Left colon (tissue), 2 donors: ENCODE measurements at regions not wholly inside any gene's neighbourhood (a gene's known extent, or its start where the extent isn't known, plus 50 kb on each side); places are given as distances from the start of the nearest gene placed in this dataset.
A peak's percentile ranks its signal among the peaks of the same experiment; 100 is the strongest.

ENCODE experiments used
- ATAC-seq: fragments of 200-7000 bp; cut with Tn5 transposase; one replicate; pipeline ENCODE4 v1.9.1; 2020; ENCODE audit warnings: mild to moderate bottlenecking, moderate library complexity
- DNase-seq, 2 donors: peaks; one replicate each; pipeline ENCODE4 v3.0.0-alpha.2; 2020
- intact Hi-C, 2 donors: fragments of 100-400 bp; cut with DNase I in 1 of 2; cut with micrococcal nuclease in 1 of 2; formaldehyde crosslinking; loops; one replicate each; pipeline versions ENCODE4 v1.11.2 to v1.14.0; 2022; cut with DNase I, micrococcal nuclease
- donor health status: DM: no; HTN: no; CAD: no.
- donor health status: DM: yes; HTN: yes; CAD: no.

DNA sequence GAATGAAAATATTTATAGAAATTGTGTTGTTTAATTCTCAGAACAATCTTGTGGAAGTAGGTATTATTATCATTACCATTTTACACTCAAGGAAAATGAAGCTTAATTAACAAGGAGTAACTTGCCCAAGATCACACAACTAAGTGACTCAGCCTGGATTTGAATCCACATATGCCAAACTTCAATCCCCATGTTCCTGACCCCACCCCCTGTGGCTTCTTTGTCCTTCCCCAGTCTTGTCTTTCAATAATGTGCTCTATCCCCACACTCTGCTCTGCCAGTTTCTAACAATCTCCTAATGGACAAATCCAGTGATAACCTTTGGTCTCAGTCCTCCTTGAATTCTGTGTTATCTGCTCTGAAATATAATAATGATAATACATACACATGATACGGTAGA lies 355.2 kb downstream of the BMP4 start:
- no peak for ATAC-seq

DNA sequence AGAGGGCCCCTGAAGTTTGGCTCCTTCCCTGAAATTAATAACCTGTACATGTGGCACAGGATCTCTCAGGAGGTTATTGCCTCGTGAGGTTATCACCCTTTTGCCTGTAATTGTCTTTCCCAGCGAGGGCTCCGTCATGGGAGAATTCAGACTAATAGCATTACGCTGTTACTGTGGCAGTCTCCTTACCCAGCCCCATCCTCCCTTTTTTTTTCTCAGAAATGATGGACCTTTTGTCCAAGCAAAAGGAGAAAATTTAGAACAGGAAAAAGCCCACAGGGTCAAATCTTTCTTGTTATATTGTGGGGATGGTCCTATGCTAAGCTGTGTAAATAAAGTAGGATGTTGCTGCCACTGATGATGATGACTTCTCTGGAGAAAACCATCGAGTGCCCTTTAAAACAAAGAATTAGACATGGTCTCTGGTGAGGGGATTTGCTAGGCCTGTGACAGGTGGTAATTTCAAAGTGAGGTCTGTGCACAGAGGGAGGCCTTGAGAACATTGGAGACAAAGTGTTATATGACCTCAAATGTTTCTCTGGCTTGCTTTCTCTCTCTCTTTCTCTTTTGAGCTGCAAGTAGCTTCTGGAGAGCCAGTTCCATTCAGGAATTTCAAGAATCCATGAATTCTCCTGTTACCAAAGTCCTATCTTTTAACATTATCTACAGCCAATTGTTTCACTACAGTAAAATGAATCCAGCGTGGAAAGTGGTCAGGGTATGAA lies 357.2 kb downstream of the BMP4 start:
- ATAC-seq (no peak), DNase-seq (no peak)
- intact Hi-C loops: no loop called here

More for the DNA sequence above, 355.2 kb downstream of the BMP4 start:
- no peak for DNase-seq
- intact Hi-C loops: no loop called here

DNA sequence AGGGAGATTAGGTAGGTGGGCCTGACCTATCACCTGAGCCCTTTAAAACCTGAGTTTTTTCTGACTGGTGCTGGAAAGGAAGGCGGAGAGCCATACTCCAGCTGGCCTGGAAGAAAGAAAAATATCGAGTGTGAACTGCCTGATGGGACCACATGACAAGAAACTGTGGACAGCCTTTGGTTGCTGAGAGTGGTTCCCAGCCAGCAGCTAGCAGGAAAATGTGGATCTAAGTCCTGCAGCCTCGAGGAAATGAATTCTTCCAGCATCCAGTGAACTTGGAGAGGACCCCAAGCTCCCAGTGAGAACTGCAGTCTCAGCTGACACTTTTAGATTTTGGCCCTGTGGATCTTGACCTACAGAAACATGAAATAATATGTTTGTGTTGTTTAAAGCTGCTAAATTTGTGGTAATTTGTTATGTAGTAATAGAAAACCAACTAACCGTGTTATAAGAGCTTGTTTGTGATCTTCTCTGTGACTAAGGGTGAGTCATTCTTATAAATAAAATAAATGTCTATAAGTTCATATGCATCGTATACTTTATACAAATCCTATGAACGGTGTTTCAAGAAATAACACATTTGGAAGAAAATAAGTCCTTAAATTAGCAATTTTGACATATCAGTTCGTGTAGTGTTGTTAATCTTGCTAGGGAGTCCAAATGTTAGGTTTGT lies 359.6 kb downstream of the BMP4 start:
- no peak for ATAC-seq
- DNase-seq: no peak
- intact Hi-C loops: no loop called here

DNA sequence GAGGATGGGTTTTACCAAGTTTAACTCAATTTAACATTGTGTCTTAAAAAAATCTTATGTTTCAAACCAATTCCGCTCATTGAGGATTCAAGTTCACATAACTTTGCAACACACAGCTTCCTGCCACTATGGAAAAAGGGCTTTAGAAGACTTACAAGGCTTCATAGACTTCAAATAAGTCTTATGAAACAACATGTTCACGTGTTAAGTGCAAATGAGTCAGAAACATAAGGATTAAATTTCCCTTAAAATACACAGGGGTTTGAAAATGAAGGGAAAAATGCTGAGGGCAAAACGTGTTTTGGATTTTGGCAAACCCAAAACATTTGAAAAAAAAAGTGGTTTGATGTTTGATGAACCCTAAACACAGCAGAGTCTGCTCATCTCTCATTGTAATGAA lies 364.8 kb downstream of the BMP4 start:
- intact Hi-C loops: no loop called here
- DNase-seq (no peak), ATAC-seq (no peak)

DNA sequence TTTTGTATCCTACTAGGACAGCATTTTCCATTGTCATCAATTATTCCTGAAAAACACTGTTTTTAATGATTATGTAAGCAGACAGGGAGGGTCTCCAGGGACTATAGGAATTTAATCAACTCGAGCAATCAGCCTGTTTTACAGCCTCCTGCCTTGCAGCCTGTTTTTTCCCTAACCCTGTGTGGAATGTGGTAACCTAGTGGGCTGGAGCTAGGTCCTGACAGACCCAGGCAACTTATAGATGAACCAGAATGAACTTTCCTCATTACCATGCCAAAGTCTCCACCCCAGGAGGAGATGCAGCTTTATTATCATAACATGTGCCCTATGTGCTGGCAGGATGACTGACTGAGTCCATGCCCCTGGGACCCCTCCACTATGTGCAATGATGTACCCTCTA lies 375.1 kb downstream of the BMP4 start:
- intact Hi-C loops: no loop called here
- ATAC-seq: no peak
- DNase-seq: no peak

DNA sequence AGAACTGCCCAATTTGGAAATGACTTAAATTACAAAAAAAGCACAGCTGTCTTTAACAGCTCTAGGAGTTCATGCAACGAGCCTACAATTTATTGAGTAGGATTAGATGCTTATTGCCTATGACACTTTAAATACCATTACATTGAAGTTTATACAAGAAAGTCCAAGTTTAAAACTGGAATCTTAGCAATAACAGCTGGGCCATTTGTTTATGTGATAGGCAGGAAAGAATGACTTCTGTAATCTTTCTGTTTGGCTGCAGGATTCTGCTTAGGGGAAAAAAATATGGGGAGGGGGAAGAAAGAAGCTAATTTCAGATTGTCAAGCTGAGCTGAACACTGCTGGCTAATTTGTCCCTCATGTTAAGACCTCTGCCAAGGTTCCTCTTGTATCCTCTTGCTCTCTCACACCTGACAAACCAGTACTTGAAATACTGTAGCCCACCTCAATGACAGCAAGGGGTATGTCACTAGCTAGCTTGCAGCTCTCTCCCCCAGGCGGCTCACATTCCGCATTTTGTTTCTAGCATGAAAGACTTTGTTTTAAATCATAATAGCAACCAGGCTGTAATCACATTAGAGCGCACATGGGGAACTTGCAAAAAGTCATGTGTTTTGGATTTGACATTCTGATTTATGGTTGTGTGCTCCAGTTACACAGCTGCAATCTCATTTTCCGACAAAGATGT lies 384.8 kb downstream of the BMP4 start:
- ATAC-seq (no peak), DNase-seq (peak in 1 of 2 donors; percentile 5)
- intact Hi-C loops: no loop called here

GRCh38 chr14:53570411-53571387 lies 385.9 kb downstream of the BMP4 start:
- no peak for ATAC-seq

GRCh38 chr14:53569446-53569845 lies 387.2 kb downstream of the BMP4 start:
- intact Hi-C loops: no loop called here
- ATAC-seq (no peak), DNase-seq (no peak)

More at GRCh38 chr14:53570411-53571387, 385.9 kb downstream of the BMP4 start:
- DNase-seq: no peak
- intact Hi-C loops: no loop called here

- intact Hi-C loops: no loop called here
- no peak for DNase-seq
- no peak for ATAC-seq
These were observed 389.3 kb downstream of the BMP4 start for GRCh38 chr14:53567236-53567780.

DNA sequence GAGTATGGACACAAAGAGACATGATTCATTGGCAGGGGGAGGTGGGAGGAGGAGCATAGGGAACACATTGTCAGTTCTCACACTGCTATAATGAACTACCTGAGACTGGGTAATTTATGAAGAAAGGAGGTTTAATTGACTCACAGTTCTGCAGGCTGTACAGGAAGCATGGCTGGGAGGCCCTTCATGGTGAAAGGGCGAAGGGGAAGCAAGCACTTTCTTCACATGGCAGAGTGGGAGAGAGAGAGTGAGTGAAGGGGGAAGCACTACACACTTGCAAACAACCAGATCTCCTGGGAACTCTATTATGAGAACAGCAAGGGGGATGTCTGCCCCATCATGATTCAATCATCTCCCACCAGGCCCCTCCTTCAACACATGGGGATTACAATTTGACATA lies 391.8 kb downstream of the BMP4 start:
- DNase-seq: no peak
- intact Hi-C loops: no loop called here
- ATAC-seq: no peak

DNA sequence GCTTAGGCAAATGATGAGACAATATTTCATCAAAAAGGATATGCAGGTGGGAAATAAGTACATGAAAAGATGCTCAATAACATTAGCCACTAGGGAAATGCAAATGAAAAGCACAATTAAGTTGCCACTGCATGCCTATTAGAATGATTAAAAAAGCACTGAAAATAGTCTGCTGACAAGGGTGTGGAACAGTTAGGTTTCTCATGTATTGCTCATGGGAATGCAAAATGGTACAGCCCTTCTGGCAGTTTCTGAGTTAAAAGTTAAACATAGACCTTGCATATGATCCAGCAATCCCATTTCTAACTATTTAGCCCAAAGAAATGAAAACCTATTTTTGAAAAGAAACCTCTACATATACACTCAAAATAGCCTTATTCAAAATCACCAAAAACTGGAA lies 393.0 kb downstream of the BMP4 start:
- intact Hi-C loops: no loop called here
- DNase-seq: no peak
- ATAC-seq: no peak

DNA sequence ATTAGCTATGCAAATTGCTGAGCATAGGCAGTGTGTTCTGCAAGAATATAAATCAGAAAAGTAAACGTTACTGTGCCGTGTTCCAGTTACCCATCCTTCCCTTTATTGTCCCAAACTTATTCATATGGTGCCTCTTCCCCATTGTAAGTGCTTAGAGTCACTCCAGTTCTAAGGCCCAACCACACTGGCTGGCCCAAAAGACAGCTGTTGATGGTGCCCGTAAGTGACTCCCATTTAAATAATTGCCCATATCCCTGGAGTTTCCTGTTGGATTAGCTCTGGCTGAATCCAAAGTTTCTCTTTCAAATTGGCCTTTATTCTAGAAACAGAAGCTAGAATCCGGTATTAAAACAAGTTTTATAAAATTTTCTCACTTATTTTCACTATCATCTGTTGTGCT lies 400.1 kb upstream of the DDHD1 start:
- no peak for DNase-seq
- ATAC-seq: no peak
- intact Hi-C loops: no loop called here

- no peak for DNase-seq
- ATAC-seq: no peak
- intact Hi-C loops: no loop called here
These were observed 398.7 kb upstream of the DDHD1 start for GRCh38 chr14:53551862-53552261.

DNA sequence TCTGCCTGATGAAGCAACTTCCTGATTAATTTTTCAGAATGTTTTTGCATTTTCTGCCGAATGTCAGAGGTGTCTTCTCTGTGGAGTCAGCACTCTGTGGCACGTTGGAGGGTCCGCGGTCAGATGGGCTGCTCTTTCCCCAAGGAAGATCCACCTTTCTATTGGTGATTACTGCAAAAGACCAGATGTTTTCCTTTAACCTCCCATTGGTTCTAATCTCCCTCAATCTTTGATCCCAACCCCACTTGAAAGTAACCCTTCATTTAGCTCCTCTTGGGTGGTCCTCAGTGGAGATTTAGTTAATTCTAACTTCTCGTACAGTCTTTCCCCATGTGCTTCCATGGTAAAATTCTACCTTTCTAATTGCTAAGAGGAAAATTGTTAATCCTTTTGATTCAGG lies 397.7 kb upstream of the DDHD1 start:
- intact Hi-C loops: no loop called here
- ATAC-seq (no peak), DNase-seq (no peak)

DNA sequence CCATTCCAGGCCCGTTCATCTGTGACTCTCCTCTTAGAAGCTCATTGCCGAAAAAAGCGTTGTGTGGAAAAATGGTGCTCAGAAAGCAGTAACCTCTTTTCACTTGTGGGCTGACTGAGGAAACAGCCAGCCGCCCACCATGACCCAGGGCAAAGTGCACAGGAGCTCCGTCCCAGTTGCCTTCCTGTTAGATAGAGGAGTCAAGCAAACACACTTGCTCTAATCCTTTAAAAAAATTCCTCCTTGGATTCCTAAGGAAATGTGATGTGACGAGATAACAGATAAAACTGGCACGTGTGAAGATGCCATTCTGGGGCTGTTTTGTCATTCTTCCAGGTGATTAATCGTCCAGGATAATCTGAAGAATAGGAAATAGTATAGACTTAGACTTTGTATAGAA lies 396.8 kb upstream of the DDHD1 start:
- ATAC-seq (no peak), DNase-seq (no peak)
- intact Hi-C loops: loop anchor here (10.0 kb wide), 2 partner anchors 625 to 795 kb away; no protein-coding TSS in a partner anchor

DNA sequence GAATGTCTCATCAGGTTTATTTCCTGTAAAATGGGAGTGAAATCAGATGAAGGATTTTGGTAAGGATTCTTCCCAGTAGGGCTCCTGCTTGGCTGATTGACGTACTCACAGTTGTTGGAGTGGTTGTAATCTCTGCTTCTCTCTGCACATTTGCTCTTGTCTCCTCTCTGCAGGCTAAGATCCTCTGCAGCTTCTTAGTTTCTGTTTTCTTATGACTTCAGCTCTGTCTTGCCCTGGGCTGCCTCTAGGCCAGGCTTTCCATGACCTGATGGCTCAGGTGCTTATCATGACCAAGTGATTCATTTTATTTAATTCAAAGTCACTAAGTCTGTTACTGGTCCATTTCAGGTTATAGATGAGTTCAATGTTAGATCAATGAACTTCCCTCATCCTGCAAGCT lies 394.5 kb upstream of the DDHD1 start:
- intact Hi-C loops: loop anchor here (10.0 kb wide), 2 partner anchors 627 to 797 kb away; no protein-coding TSS in a partner anchor
- ATAC-seq: no peak
- DNase-seq: no peak

DNA sequence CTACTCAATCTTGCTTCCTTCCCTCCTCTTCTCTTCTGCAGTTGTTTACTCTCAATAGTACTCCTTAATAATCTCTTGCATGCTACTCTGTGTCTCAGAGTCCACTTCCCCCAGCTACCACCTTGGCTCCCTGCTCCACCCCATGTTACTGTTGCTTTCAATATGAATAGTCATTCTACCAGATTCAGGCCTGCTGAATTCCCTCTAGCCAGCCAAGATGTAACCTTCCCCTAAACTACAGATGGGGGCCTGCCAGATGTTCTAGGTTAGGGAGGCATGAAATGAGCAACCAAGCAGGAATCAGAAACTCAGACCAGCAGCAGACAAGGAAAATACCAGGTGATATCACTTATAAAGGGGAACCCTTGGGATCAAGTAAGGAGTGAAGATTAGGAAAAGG lies 392.1 kb upstream of the DDHD1 start:
- intact Hi-C loops: loop anchor here (10.0 kb wide), 2 partner anchors 630 to 800 kb away; no protein-coding TSS in a partner anchor
- no peak for DNase-seq
- no peak for ATAC-seq

- DNase-seq (no peak), ATAC-seq (no peak)
- intact Hi-C loops: loop anchor here (10.0 kb wide), 2 partner anchors 632 to 802 kb away; no protein-coding TSS in a partner anchor
These were observed 389.6 kb upstream of the DDHD1 start for GRCh38 chr14:53542732-53543131.
